ENCODE measurements at regions not wholly inside any gene's neighbourhood (a gene's known extent, or its start where the extent isn't known, plus 50 kb on each side); places are given as distances from the start of the nearest gene placed in this dataset.

- 90% methylated on average over 11 of the region's 11 CpGs for WGBS
- Histone ChIP-seq H3K4me3 (ENCODE audit: low read depth in 1 of 3, low read length in 3 of 3) (no peak overlapping the region), H3K27me3 (ENCODE audit: control insufficient read depth in 4 of 4, insufficient read depth in 4 of 4, low read length in 3 of 4) (peaks cover 0 to 3% (median 0%) of the 10 kb centered on the region in 4 donors), H3K36me3 (ENCODE audit: control insufficient read depth in 4 of 4, insufficient read depth in 3 of 4, low read depth in 1 of 4, low read length in 3 of 4) (no peaks in the 10 kb centered on the region), H3K4me1 (ENCODE audit: control insufficient read depth in 4 of 4, insufficient read depth in 4 of 4, low read length in 3 of 4) (no peaks in the 10 kb centered on the region), H3K27ac (ENCODE audit: low read depth in 1 of 2, low read length in 2 of 2) (no peak overlapping the region), H3K9ac (ENCODE audit: low read depth in 1 of 2, low read length in 2 of 2) (no peak overlapping the region), H3K9me3 (ENCODE audit: control insufficient read depth in 4 of 4, low read length in 3 of 4) (no peaks in the 10 kb centered on the region)
- TF ChIP-seq ATF3 (IDR thresholded peaks at IDR 0.05) (no peak), YY1 (IDR thresholded peaks at IDR 0.05) (no peak), JUND (IDR thresholded peaks at IDR 0.05) (no peak), FOXA1 (IDR thresholded peaks at IDR 0.05) (no peak), FOXA2 (IDR thresholded peaks at IDR 0.05) (no peak), ZBTB33 (IDR thresholded peaks at IDR 0.05) (no peak), CTCF (IDR thresholded peaks at IDR 0.05; ENCODE audit: low read depth, low read length, missing input control) (no peak), EGR1 (IDR thresholded peaks at IDR 0.05; ENCODE audit: low read depth in 2 of 2) (no peak), SP1 (IDR thresholded peaks at IDR 0.05) (no peak), RXRA (IDR thresholded peaks at IDR 0.05) (no peak), MAX (IDR thresholded peaks at IDR 0.05) (no peak), HNF4A (conservative IDR thresholded peaks at IDR 0.05) (no peak), NR2F2 (IDR thresholded peaks at IDR 0.05) (no peak), GABPA (IDR thresholded peaks at IDR 0.05 in 1 of 2, conservative IDR thresholded peaks at IDR 0.05 in 1 of 2) (no peak), TAF1 (conservative IDR thresholded peaks at IDR 0.05) (no peak), REST (IDR thresholded peaks at IDR 0.05) (no peak), HNF4G (IDR thresholded peaks at IDR 0.05) (no peak)
- DNase-seq (ENCODE audit: low spot score): no peak
These were observed 151.9 kb upstream of the PFKP start for GRCh38 chr10:2915412-2915811.

- Histone ChIP-seq H3K27ac (ENCODE audit: low read depth in 1 of 2, low read length in 2 of 2) (no peak overlapping the region), H3K9ac (ENCODE audit: low read depth in 1 of 2, low read length in 2 of 2) (no peak overlapping the region), H3K9me3 (ENCODE audit: control insufficient read depth in 4 of 4, low read length in 3 of 4) (no peaks in the 10 kb centered on the region), H3K27me3 (ENCODE audit: control insufficient read depth in 4 of 4, insufficient read depth in 4 of 4, low read length in 3 of 4) (peaks cover 0 to 3% (median 0%) of the 10 kb centered on the region in 4 donors), H3K4me3 (ENCODE audit: low read depth in 1 of 3, low read length in 3 of 3) (no peak overlapping the region), H3K36me3 (ENCODE audit: control insufficient read depth in 4 of 4, insufficient read depth in 3 of 4, low read depth in 1 of 4, low read length in 3 of 4) (no peaks in the 10 kb centered on the region), H3K4me1 (ENCODE audit: control insufficient read depth in 4 of 4, insufficient read depth in 4 of 4, low read length in 3 of 4) (no peaks in the 10 kb centered on the region)
- WGBS: 86% methylated on average over 5 of the region's 5 CpGs
- TF ChIP-seq YY1 (IDR thresholded peaks at IDR 0.05): no peak
- TF ChIP-seq FOXA2 (IDR thresholded peaks at IDR 0.05): no peak
- no peak for TF ChIP-seq HNF4A (conservative IDR thresholded peaks at IDR 0.05)
- no peak for TF ChIP-seq RAD21 (IDR thresholded peaks at IDR 0.05)
- TF ChIP-seq EGR1 (IDR thresholded peaks at IDR 0.05; ENCODE audit: low read depth in 2 of 2): no peak
- no peak for TF ChIP-seq SP1 (IDR thresholded peaks at IDR 0.05)
- DNase-seq (ENCODE audit: low spot score): no peak
These were observed 152.6 kb upstream of the PFKP start for GRCh38 chr10:2914741-2915140.
